SU-DHL-6 (cell line): ENCODE measurements at regions not wholly inside any gene's neighbourhood (a gene's known extent, or its start where the extent isn't known, plus 50 kb on each side); places are given as distances from the start of the nearest gene placed in this dataset.

Source experiments
- EZH2phosphoT487 ChIP-seq: fragments of 200-600 bp; sonication (generic), shearing (Covaris generic); conservative IDR thresholded peaks from 2 replicates; pipeline ENCODE4 v1.6.1; 2018; ENCODE audit warnings: mild to moderate bottlenecking, antibody characterized with exemption, low read length, moderate library complexity, mixed read lengths
- TF ChIP-seq, protein P1 (sequence below): fragments of 200-600 bp; sonication (generic); IDR thresholded peaks from one replicate; pipeline ENCODE4 v1.5.1; 2017; ENCODE audit warnings: antibody characterized with exemption, mild to moderate bottlenecking, low read length, moderate library complexity; ENCODE audit not compliant: insufficient read depth, poor library complexity, severe bottlenecking

DNA sequence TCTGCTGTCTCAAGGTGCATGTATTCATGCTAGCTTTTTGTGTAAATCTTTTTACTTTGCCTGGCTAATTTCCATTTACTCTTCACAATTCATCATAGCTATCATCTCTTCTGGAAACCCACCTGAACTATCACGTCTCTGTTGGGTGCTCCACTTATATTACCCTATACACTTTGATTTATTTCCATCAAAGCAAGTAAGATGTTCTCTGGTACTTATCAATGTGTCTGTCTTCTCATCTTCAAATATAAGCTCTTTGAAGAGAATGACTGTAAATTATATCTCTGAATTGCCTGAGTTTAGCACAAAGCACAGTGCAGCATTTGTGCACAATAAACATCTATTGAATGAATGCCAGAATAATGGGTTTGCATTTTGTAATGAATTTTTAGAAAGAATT lies 1129.7 kb downstream of the LRFN5 start:
- TF ChIP-seq, protein P1, sequence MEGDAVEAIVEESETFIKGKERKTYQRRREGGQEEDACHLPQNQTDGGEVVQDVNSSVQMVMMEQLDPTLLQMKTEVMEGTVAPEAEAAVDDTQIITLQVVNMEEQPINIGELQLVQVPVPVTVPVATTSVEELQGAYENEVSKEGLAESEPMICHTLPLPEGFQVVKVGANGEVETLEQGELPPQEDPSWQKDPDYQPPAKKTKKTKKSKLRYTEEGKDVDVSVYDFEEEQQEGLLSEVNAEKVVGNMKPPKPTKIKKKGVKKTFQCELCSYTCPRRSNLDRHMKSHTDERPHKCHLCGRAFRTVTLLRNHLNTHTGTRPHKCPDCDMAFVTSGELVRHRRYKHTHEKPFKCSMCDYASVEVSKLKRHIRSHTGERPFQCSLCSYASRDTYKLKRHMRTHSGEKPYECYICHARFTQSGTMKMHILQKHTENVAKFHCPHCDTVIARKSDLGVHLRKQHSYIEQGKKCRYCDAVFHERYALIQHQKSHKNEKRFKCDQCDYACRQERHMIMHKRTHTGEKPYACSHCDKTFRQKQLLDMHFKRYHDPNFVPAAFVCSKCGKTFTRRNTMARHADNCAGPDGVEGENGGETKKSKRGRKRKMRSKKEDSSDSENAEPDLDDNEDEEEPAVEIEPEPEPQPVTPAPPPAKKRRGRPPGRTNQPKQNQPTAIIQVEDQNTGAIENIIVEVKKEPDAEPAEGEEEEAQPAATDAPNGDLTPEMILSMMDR: no peak
- TF ChIP-seq EZH2phosphoT487: no peak
